Thymus (tissue), 11 donors: ENCODE measurements at regions not wholly inside any gene's neighbourhood (a gene's known extent, or its start where the extent isn't known, plus 50 kb on each side); places are given as distances from the start of the nearest gene placed in this dataset.

Experiments used
- DNase-seq, 9 donors: peaks; one replicate each; pipeline ENCODE4 v3.0.0-alpha.2; 2013; ENCODE audit warnings: low spot score in 9 of 9, low read depth in 6 of 9, missing footprints in 1 of 9
- H3K27ac ChIP-seq, 2 donors: one replicate each; pipeline ENCODE4 v1.5.1; 2013; ENCODE audit warnings: control low read depth in 1 of 2, low read depth in 1 of 2, low read length in 1 of 2, mild to moderate bottlenecking in 1 of 2, moderate library complexity in 1 of 2
- H3K27me3 ChIP-seq, 2 donors: one replicate each; pipeline ENCODE4 v1.5.1; 2013; ENCODE audit warnings: low read length in 1 of 2; ENCODE audit not compliant: control insufficient read depth in 2 of 2, insufficient read depth in 1 of 2
- H3K36me3 ChIP-seq, 2 donors: one replicate each; pipeline ENCODE4 v1.5.1; 2013; ENCODE audit warnings: low read length in 1 of 2, mild to moderate bottlenecking in 1 of 2, moderate library complexity in 1 of 2; ENCODE audit not compliant: control insufficient read depth in 2 of 2, insufficient read depth in 2 of 2
- H3K4me1 ChIP-seq, 2 donors: one replicate each; pipeline ENCODE4 v1.5.1; 2013; ENCODE audit warnings: low read length in 2 of 2; ENCODE audit not compliant: control insufficient read depth in 2 of 2, insufficient read depth in 2 of 2
- H3K4me3 ChIP-seq, 2 donors: one replicate each; pipeline ENCODE4 v1.5.1; 2013; ENCODE audit warnings: low read length in 2 of 2, control low read depth in 1 of 2, mild to moderate bottlenecking in 1 of 2
- H3K9me3 ChIP-seq, 2 donors: one replicate each; pipeline ENCODE4 v1.5.1; 2013; ENCODE audit warnings: low read length in 1 of 2, mild to moderate bottlenecking in 1 of 2; ENCODE audit not compliant: control insufficient read depth in 2 of 2, insufficient read depth in 1 of 2
- WGBS: extraction: QIAGEN DNeasy Blood & Tissue Kit; methylation state at CpG from one replicate; pipeline ENCODE4 v1.1.7; 2013; 5-methylcytosine and 5-hydroxymethylcytosine counted together
- donor health status: healthy.

- Histone ChIP-seq H3K9me3 (no peaks in the 10 kb centered on the region), H3K36me3 (no peaks in the 10 kb centered on the region), H3K27ac (no peak overlapping the region), H3K4me3 (no peak overlapping the region), H3K27me3 (no peaks in the 10 kb centered on the region), H3K4me1 (peaks cover 0 to 5% of the 10 kb centered on the region in 2 donors)
- 89% methylated on average over 29 of the region's 29 CpGs for WGBS
- no peak for DNase-seq
Measured at GRCh38 chr1:2932671-2933350, 88.5 kb upstream of the ACTRT2 start.

- 91% methylated on average over 28 of the region's 28 CpGs for WGBS
- DNase-seq: no peak
- Histone ChIP-seq H3K4me3 (no peak overlapping the region), H3K27ac (no peak overlapping the region), H3K4me1 (peaks cover 0 to 5% of the 10 kb centered on the region in 2 donors), H3K27me3 (no peaks in the 10 kb centered on the region), H3K9me3 (no peaks in the 10 kb centered on the region), H3K36me3 (no peaks in the 10 kb centered on the region)
Measured at GRCh38 chr1:2933431-2934155, 87.7 kb upstream of the ACTRT2 start.

DNA sequence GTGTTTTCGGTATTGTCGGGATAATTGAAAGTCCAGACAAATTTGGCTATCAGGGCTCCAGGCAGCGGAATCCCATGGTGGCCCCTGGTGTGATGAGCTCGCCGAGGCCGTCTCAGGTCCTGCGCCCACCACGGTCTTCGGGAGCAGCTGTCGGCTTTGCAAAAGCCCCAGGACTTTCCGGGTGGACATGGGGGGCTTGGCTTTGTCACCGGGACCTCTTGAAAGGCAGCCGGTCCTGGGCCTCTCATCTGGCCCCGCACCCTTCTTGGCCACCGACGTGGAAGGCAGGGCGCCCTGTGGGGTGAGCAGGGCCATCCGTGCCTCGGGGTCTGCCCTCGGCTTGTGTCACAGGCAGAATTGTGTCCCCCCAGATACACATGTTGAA is 87.1 kb upstream of the ACTRT2 start:
- WGBS: 97% methylated on average over 20 of the region's 20 CpGs
- no peak for DNase-seq

GRCh38 chr1:2934642-2935081 is 86.6 kb upstream of the ACTRT2 start:
- H3K9me3 ChIP-seq: peaks cover 0 to 10% of the 10 kb centered on the region in 2 donors
- no peak overlapping the region for H3K4me3 ChIP-seq
- no peak overlapping the region for H3K27ac ChIP-seq
- DNase-seq: no peak
- peaks cover 0 to 5% of the 10 kb centered on the region in 2 donors for H3K4me1 ChIP-seq
- no peaks in the 10 kb centered on the region for H3K36me3 ChIP-seq
- WGBS: 97% methylated on average over 16 of the region's 16 CpGs
- H3K27me3 ChIP-seq: no peaks in the 10 kb centered on the region

More for the DNA sequence above, 87.1 kb upstream of the ACTRT2 start:
- Histone ChIP-seq H3K4me1 (peaks cover 0 to 5% of the 10 kb centered on the region in 2 donors), H3K36me3 (no peaks in the 10 kb centered on the region), H3K27me3 (no peaks in the 10 kb centered on the region), H3K9me3 (peaks cover 0 to 4% of the 10 kb centered on the region in 2 donors), H3K27ac (no peak overlapping the region), H3K4me3 (no peak overlapping the region)

DNA sequence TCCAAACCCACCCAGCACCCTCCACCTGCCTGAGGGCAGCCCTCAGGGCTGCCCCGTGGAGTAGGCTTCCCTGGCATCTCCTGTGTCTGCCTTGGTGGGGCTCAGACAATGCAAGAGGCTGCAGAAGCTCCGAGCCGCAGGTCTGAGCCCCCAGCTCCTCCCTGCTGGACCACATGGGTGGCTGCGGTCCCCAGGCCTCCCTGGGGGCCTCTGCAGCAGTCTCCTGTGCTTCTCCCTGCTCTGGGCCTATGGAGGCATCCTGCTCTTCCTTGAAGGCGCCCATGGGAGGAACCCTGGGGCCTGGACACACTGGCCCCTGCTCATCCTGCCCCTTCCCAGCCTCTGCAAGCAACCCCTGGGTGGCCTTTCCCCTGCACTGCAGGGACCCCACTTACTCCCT is 86.1 kb upstream of the ACTRT2 start:
- Histone ChIP-seq H3K4me3 (no peak overlapping the region), H3K27ac (no peak overlapping the region), H3K27me3 (no peaks in the 10 kb centered on the region), H3K4me1 (peaks cover 0 to 5% of the 10 kb centered on the region in 2 donors), H3K9me3 (peaks cover 0 to 10% of the 10 kb centered on the region in 2 donors), H3K36me3 (no peaks in the 10 kb centered on the region)
- 91% methylated on average over 5 of the region's 5 CpGs for WGBS
- DNase-seq: no peak

- WGBS: 90% methylated on average over 23 of the region's 23 CpGs
- H3K27ac ChIP-seq: no peak overlapping the region
- DNase-seq: no peak
- H3K36me3 ChIP-seq: no peaks in the 10 kb centered on the region
- peaks cover 0 to 10% of the 10 kb centered on the region in 2 donors for H3K9me3 ChIP-seq
- no peak overlapping the region for H3K4me3 ChIP-seq
- H3K4me1 ChIP-seq: peaks cover 0 to 5% of the 10 kb centered on the region in 2 donors
- H3K27me3 ChIP-seq: no peaks in the 10 kb centered on the region
Measured at GRCh38 chr1:2935751-2936390, 85.4 kb upstream of the ACTRT2 start.

GRCh38 chr1:2936559-2937515 is 84.4 kb upstream of the ACTRT2 start:
- Histone ChIP-seq H3K4me1 (peaks cover 0 to 5% of the 10 kb centered on the region in 2 donors), H3K9me3 (peaks cover 0 to 11% of the 10 kb centered on the region in 2 donors), H3K27ac (no peak overlapping the region), H3K4me3 (no peak overlapping the region), H3K36me3 (no peaks in the 10 kb centered on the region), H3K27me3 (no peaks in the 10 kb centered on the region)
- 92% methylated on average over 22 of the region's 22 CpGs for WGBS
- peak in 1 of 9 donors; percentile 7 for DNase-seq

DNA sequence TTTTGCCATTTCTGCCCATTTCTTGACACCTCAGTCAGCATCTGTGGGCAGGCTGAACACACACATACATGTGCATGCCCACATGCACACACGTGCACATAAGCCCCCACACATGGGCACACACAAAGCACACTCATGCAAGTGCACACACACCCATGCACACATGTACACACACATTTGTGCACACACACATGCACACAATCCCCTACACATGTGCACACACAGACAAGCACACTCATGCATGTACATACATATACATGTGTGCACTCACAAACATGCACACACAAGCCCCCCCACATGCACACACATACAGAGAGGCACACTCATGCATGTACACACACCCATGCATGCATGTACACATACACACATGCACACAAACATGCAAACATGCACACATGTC is 83.5 kb upstream of the ACTRT2 start:
- Histone ChIP-seq H3K27ac (no peak overlapping the region), H3K27me3 (no peaks in the 10 kb centered on the region), H3K4me1 (peaks cover 0 to 5% of the 10 kb centered on the region in 2 donors), H3K36me3 (no peaks in the 10 kb centered on the region), H3K4me3 (no peak overlapping the region), H3K9me3 (peaks cover 0 to 15% of the 10 kb centered on the region in 2 donors)
- DNase-seq: no peak
- 87% methylated on average over 1 of the region's 1 CpG for WGBS
